ENCODE measurements at regions not wholly inside any gene's neighbourhood (a gene's known extent, or its start where the extent isn't known, plus 50 kb on each side); places are given as distances from the start of the nearest gene placed in this dataset.

DNA sequence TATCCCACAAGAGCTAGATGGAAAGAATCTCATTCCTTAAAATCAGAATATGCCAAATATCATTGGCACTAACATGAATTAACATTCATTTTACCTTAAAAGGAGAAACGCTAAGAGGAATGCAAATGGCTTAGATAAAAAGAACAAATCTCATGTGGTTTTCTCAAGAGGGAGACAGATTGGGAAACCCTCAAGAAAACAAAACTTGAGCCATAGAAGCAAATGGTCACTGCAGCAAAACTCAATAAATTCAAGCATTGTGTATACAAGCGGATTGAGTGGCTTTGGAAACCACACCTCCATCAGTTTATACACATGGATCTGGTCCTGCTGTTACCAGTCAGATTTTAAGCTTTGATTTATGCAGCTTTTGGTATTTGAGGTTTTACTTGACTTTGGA, 1331.8 kb upstream of the ZEB2 start:
- no peak overlapping the region for H3K4me3 ChIP-seq (ENCODE audit: low read depth, low read length)
- TF ChIP-seq, protein P1, sequence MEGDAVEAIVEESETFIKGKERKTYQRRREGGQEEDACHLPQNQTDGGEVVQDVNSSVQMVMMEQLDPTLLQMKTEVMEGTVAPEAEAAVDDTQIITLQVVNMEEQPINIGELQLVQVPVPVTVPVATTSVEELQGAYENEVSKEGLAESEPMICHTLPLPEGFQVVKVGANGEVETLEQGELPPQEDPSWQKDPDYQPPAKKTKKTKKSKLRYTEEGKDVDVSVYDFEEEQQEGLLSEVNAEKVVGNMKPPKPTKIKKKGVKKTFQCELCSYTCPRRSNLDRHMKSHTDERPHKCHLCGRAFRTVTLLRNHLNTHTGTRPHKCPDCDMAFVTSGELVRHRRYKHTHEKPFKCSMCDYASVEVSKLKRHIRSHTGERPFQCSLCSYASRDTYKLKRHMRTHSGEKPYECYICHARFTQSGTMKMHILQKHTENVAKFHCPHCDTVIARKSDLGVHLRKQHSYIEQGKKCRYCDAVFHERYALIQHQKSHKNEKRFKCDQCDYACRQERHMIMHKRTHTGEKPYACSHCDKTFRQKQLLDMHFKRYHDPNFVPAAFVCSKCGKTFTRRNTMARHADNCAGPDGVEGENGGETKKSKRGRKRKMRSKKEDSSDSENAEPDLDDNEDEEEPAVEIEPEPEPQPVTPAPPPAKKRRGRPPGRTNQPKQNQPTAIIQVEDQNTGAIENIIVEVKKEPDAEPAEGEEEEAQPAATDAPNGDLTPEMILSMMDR (IDR thresholded peaks at IDR 0.05; ENCODE audit: low read depth, low read length, missing control alignments): no peak
- no peak for DNase-seq (ENCODE audit: low read depth)

DNA sequence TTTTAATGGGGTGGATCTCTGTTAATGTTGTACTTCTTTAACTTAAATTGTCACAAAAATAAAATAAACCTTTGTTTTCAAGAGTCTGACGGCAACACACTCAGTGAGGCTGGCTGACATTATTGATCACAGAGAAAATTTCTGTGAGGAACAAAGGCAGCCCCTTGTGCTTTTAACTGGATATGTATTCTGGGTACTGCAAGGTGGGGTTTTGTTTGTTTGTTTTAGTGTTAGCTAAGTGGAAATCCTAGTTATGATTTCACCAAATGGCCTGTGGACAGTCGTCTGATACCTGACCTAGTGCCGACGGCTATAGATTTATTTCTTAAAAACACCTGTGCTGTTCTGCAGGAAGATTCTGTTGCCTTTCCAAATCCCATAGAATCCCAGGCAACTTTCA, 1329.5 kb upstream of the ZEB2 start:
- no peak overlapping the region for H3K4me3 ChIP-seq (ENCODE audit: low read depth, low read length)
- DNase-seq (ENCODE audit: low read depth): no peak
- TF ChIP-seq, protein P1 (IDR thresholded peaks at IDR 0.05; ENCODE audit: low read depth, low read length, missing control alignments): no peak

DNA sequence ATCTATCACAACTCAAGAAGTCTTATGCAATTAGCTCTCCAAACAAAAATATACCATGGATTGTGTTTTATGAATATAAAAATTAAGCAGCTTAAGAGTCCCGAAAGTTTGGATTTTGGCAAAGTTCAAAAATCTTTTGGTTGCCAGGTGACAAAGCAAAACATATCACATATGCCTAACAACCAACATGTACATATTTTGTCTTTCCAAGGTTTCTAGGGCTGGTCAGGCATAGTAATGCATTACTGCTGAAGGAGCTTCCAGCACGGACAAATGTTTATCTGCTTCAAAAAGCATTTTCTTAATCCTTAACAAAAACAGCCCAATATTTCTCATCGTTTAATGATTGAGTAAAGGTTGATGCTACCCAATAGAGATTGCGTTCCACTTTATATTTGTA, 1327.1 kb upstream of the ZEB2 start:
- no peak for DNase-seq (ENCODE audit: low read depth)
- H3K4me3 ChIP-seq (ENCODE audit: low read depth, low read length): no peak overlapping the region
- TF ChIP-seq, protein P1 (IDR thresholded peaks at IDR 0.05; ENCODE audit: low read depth, low read length, missing control alignments): no peak

DNA sequence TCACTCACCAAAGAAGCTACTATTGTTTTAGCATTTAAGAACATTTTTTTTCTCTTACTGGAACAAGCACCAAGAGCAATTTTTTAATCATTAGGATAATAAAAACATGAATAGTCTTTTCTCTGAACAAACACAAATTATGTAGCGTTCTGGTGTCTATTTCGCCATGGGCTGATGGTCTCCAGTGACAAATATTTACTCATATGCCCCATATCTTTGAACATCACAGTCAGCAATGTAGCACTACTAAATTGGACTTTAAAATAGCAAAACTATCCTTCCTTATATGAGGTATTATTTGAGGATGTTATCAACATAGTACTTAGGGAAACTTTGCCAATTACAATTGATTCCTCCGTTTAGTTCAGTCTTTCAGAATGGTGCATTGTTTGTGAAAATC, 1326.0 kb upstream of the ZEB2 start:
- DNase-seq (ENCODE audit: low read depth): no peak
- no peak overlapping the region for H3K4me3 ChIP-seq (ENCODE audit: low read depth, low read length)
- TF ChIP-seq, protein P1 (IDR thresholded peaks at IDR 0.05; ENCODE audit: low read depth, low read length, missing control alignments): no peak

DNA sequence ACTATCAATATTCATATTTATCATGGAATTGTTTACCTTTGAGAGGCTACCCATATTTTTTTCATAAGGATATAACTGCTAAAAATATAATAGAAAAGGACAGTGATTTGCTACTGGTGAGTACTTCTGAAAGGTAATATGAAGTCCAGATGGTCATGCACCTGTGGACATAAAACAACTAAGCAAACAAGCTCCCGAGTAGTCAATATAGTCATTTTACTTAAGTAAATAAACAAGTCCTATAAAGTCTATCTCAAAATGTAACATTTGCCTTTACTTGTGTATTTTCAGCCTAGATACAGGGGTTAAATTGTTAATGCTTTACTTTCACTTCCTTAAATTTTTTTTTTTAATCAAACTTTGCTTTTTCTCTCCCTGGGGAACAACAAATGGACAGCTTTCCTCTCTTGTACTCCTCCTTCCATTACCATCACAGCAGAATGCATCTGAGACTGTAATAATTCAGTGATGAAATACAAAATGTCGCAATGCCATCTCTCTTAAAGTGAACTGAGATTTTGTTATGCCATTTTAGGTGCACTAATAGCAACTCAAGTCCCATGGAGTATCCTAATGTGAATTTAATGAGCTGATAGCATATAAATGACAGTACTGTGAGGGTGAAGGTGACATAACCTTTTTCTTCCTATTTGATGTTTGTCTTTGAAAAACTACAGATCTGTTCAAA, 1325.4 kb upstream of the ZEB2 start:
- DNase-seq (ENCODE audit: low read depth): no peak
- TF ChIP-seq, protein P1 (IDR thresholded peaks at IDR 0.05; ENCODE audit: low read depth, low read length, missing control alignments): no peak
- H3K4me3 ChIP-seq (ENCODE audit: low read depth, low read length): no peak overlapping the region

DNA sequence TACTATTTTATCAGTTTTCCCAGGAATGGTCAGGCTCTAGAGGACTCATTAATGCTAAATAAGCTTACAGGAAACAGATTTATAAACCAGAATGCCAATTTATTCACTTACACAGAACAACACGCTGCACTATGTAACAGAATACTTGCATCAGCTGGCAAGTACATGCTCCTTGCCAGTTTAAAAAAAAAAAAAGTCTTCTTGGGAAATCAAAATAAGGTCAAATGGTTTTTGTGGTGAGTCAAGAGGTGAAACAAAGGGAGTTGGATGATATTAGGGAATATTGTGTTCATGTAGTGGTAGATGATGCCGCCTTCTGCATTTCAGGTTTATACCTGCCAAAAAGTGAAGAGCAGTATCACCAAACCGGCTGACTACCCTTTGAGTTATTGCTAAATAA, 1322.1 kb upstream of the ZEB2 start:
- DNase-seq (ENCODE audit: low read depth): no peak
- no peak overlapping the region for H3K4me3 ChIP-seq (ENCODE audit: low read depth, low read length)
- TF ChIP-seq, protein P1 (IDR thresholded peaks at IDR 0.05; ENCODE audit: low read depth, low read length, missing control alignments): no peak

DNA sequence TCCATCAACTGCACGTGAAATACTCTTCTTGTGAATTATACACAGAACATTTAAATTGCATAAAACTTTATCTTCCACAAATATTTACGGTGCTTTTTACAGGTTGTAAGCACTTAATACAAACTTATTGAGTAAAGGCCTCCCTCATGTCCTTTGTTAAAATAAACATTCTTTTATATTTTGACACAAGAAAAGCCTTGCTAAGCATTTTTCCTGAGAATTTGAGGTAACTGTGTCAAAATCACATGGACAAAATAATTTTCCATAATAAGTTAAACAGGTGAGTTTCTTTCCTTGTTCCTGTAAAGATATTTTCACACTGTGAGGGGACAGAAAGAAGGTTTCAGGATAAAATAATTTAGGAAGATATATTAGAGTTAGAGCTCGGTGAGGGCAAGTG, 1317.1 kb upstream of the ZEB2 start:
- TF ChIP-seq, protein P1 (IDR thresholded peaks at IDR 0.05; ENCODE audit: low read depth, low read length, missing control alignments): no peak
- no peak for DNase-seq (ENCODE audit: low read depth)

More for the DNA sequence above, 1317.1 kb upstream of the ZEB2 start:
- H3K4me3 ChIP-seq (ENCODE audit: low read depth, low read length): no peak overlapping the region

All from GM12864 (cell line).